ENCODE measurements at regions not wholly inside any gene's neighbourhood (a gene's known extent, or its start where the extent isn't known, plus 50 kb on each side); places are given as distances from the start of the nearest gene placed in this dataset.

DNA sequence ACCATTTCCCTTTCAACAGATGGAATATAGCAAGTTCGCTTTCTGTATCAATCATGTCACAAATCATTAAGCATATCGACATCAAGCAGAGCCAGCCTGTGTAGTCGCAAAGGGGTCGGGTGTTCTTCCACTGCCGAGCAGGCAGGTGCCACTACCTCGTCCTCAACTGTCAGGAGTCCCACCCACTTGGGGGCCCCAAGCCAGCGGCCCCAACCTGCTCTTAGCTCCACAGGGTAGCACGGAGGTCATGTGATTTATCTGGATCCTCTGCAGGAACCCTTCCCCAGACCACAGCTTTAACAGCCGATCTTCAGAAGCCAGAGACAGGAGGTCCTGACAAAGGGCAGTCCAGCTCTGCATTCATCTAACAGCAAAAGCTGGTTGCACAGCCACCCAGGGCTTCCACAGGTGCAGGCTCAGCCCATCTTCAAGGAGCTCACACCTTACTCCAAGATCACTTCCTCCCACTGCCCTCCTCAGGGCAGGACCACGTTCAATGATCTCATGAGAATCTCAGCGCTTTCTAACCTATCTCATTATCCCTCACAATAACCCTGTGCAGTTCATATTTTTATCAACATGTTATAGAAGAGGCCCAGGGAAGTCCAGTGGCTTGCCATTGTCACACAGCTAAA lies 110.2 kb downstream of the TRIM29 start:
- H3K36me3 ChIP-seq (ENCODE audit: control insufficient read depth in 2 of 2, insufficient read depth in 2 of 2, low read length in 1 of 2) = no peaks in the 10 kb centered on the region
- H3K27ac ChIP-seq (ENCODE audit: low read depth in 2 of 2, low read length in 1 of 2) = no peak overlapping the region
- no peaks in the 10 kb centered on the region for H3K27me3 ChIP-seq (ENCODE audit: control insufficient read depth in 1 of 2, insufficient read depth in 2 of 2, low read length in 2 of 2)
- H3K9me3 ChIP-seq (ENCODE audit: control insufficient read depth in 2 of 2, insufficient read depth in 1 of 2, low read depth in 1 of 2, low read length in 1 of 2) = no peaks in the 10 kb centered on the region
- H3K4me1 ChIP-seq (ENCODE audit: control insufficient read depth in 2 of 2, insufficient read depth in 2 of 2, low read length in 1 of 2) = peaks cover 2% of the 10 kb centered on the region in 2 donors
- no peak overlapping the region for H3K4me3 ChIP-seq (ENCODE audit: low read depth in 1 of 2, low read length in 2 of 2)
- 65 to 66% methylated on average over 11 of the region's 11 CpGs for WGBS, 2 donors

DNA sequence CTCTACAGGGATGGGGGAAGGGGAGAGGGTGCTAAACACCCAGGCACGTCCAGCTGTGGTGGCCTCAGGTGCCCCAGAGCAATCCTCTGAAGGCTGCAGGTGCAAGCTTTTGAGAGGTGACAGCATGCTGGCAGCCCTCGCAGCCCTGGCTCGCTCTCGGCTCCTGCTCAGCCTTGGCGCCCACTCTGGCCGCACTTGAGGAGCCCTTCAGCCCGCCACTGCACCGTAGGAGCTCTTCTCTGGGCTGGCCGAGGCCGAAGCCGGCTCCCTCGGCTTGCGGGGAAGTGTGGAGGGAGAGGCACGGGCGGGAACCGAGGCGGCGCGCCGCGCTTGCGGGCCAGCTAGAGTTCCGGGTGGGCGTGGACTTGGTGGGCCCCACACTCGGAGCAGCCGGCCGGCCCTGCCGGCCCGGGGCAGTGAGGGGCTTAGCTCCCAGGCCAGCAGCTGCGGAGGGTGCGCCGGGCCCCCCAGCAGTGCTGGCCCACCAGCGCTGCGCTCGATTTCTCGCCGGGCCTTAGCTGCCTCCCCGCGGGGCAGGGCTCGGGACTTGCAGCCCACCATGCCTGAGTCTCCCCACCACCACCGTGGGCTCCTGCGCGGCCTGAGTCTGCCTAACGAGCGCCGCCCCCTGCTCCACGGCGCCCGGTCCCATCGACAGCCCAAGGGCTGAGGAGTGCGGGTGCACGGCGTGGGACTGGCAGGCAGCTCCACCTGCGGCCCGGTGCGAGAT lies 112.1 kb downstream of the TRIM29 start:
- H3K36me3 ChIP-seq (ENCODE audit: control insufficient read depth in 2 of 2, insufficient read depth in 2 of 2, low read length in 1 of 2) = no peaks in the 10 kb centered on the region
- no peaks in the 10 kb centered on the region for H3K9me3 ChIP-seq (ENCODE audit: control insufficient read depth in 2 of 2, insufficient read depth in 1 of 2, low read depth in 1 of 2, low read length in 1 of 2)
- 94% methylated on average over 51 to 56 of the region's 56 CpGs for WGBS, 2 donors
- peaks cover 0 to 2% of the 10 kb centered on the region in 2 donors for H3K4me1 ChIP-seq (ENCODE audit: control insufficient read depth in 2 of 2, insufficient read depth in 2 of 2, low read length in 1 of 2)
- H3K27ac ChIP-seq (ENCODE audit: low read depth in 2 of 2, low read length in 1 of 2) = no peak overlapping the region
- H3K4me3 ChIP-seq (ENCODE audit: low read depth in 1 of 2, low read length in 2 of 2) = no peak overlapping the region
- H3K27me3 ChIP-seq (ENCODE audit: control insufficient read depth in 1 of 2, insufficient read depth in 2 of 2, low read length in 2 of 2) = no peaks in the 10 kb centered on the region

DNA sequence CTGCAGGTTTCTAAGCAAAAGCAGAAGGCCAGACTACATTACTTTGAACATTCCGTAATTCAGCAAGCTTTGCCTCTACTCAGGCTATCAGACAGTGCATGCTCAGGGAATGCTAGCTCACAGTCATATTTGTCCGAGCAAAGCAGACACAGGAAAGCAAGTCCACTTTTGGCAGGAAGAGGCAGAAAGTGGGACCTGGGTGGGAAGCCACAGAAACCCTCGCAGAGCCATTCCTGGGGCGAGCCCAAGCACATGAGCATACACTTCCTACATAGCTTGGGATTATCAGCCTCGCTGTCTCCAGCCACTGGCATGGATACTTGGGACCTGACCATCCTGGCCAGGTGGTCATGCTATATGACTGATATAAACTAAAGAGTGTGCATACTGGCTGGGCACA lies 113.3 kb downstream of the TRIM29 start:
- H3K27ac ChIP-seq (ENCODE audit: low read depth in 2 of 2, low read length in 1 of 2) = no peak overlapping the region
- 72% methylated on average over 5 of the region's 5 CpGs for WGBS, 2 donors
- H3K36me3 ChIP-seq (ENCODE audit: control insufficient read depth in 2 of 2, insufficient read depth in 2 of 2, low read length in 1 of 2) = no peaks in the 10 kb centered on the region
- no peaks in the 10 kb centered on the region for H3K27me3 ChIP-seq (ENCODE audit: control insufficient read depth in 1 of 2, insufficient read depth in 2 of 2, low read length in 2 of 2)
- H3K4me3 ChIP-seq (ENCODE audit: low read depth in 1 of 2, low read length in 2 of 2) = no peak overlapping the region
- peaks cover 0 to 2% of the 10 kb centered on the region in 2 donors for H3K4me1 ChIP-seq (ENCODE audit: control insufficient read depth in 2 of 2, insufficient read depth in 2 of 2, low read length in 1 of 2)
- no peaks in the 10 kb centered on the region for H3K9me3 ChIP-seq (ENCODE audit: control insufficient read depth in 2 of 2, insufficient read depth in 1 of 2, low read depth in 1 of 2, low read length in 1 of 2)

DNA sequence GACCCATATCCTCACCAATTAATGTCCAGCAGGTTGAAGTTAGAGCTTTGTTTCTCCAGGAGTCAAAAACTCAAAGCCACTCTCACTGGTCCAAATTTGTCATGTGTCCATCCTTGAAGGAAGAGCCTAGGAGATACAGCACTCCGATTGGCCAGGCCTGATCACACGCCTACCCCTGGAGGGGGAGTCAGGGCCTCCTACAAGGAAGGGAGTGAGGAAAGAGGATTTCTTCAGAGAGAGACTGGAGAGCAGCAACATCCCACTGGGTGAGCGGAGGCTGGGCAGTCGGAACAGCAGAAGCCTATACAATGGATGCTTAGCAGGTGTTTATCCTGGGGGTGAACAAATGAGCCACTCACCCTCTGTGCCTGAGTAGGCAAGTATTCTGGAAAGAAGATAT lies 113.9 kb downstream of the TRIM29 start:
- no peak overlapping the region for H3K4me3 ChIP-seq (ENCODE audit: low read depth in 1 of 2, low read length in 2 of 2)
- 84 to 87% methylated on average over 4 of the region's 4 CpGs for WGBS, 2 donors
- H3K27ac ChIP-seq (ENCODE audit: low read depth in 2 of 2, low read length in 1 of 2) = no peak overlapping the region
- peaks cover 0 to 2% of the 10 kb centered on the region in 2 donors for H3K4me1 ChIP-seq (ENCODE audit: control insufficient read depth in 2 of 2, insufficient read depth in 2 of 2, low read length in 1 of 2)
- no peaks in the 10 kb centered on the region for H3K9me3 ChIP-seq (ENCODE audit: control insufficient read depth in 2 of 2, insufficient read depth in 1 of 2, low read depth in 1 of 2, low read length in 1 of 2)
- no peaks in the 10 kb centered on the region for H3K27me3 ChIP-seq (ENCODE audit: control insufficient read depth in 1 of 2, insufficient read depth in 2 of 2, low read length in 2 of 2)
- no peaks in the 10 kb centered on the region for H3K36me3 ChIP-seq (ENCODE audit: control insufficient read depth in 2 of 2, insufficient read depth in 2 of 2, low read length in 1 of 2)

DNA sequence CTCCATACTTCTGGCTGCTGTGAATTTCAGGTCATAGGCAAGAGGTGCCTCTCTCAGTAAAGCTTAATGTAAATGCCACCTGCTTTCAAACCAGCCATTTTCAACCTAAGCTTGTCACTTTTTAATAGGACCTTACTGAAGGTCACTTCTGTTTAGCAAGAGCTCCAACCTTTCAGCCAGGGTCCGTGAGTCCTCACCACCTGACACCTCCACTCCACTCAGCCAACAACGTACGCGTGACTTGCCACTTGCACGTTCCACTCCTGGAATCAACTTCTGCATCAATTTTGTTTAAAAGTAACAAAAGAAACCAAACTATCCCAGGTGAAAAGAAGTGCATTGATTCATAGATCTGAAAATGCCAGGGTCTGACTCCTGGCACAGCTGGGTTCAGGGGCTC lies 114.4 kb downstream of the TRIM29 start:
- no peak overlapping the region for H3K27ac ChIP-seq (ENCODE audit: low read depth in 2 of 2, low read length in 1 of 2)
- peaks cover 0 to 2% of the 10 kb centered on the region in 2 donors for H3K4me1 ChIP-seq (ENCODE audit: control insufficient read depth in 2 of 2, insufficient read depth in 2 of 2, low read length in 1 of 2)
- no peaks in the 10 kb centered on the region for H3K36me3 ChIP-seq (ENCODE audit: control insufficient read depth in 2 of 2, insufficient read depth in 2 of 2, low read length in 1 of 2)
- no peaks in the 10 kb centered on the region for H3K27me3 ChIP-seq (ENCODE audit: control insufficient read depth in 1 of 2, insufficient read depth in 2 of 2, low read length in 2 of 2)
- 70 to 80% methylated on average over 5 of the region's 5 CpGs for WGBS, 2 donors
- no peaks in the 10 kb centered on the region for H3K9me3 ChIP-seq (ENCODE audit: control insufficient read depth in 2 of 2, insufficient read depth in 1 of 2, low read depth in 1 of 2, low read length in 1 of 2)
- H3K4me3 ChIP-seq (ENCODE audit: low read depth in 1 of 2, low read length in 2 of 2) = no peak overlapping the region

DNA sequence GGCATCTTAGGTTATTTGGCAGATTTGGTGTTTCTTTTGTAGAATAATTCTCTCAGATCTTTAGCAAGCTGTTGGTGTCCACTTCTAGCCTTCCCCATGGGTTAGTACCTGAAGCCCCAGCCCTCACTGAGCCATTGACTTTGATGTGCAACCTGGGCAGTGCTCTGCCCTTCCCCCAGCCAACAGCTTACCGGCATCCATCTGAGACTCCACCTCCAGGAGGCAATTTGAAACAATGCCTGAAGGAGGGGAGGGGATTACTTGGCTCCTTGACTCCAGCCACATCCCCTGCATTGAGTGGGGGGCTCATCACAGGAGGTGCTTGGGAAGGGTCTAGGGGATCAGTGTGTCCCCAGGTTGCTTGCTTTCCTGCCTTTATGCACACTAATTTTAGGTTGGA lies 114.8 kb downstream of the TRIM29 start:
- Histone ChIP-seq H3K4me3 (ENCODE audit: low read depth in 1 of 2, low read length in 2 of 2) (no peak overlapping the region), H3K27me3 (ENCODE audit: control insufficient read depth in 1 of 2, insufficient read depth in 2 of 2, low read length in 2 of 2) (no peaks in the 10 kb centered on the region), H3K4me1 (ENCODE audit: control insufficient read depth in 2 of 2, insufficient read depth in 2 of 2, low read length in 1 of 2) (peaks cover 0 to 2% of the 10 kb centered on the region in 2 donors), H3K9me3 (ENCODE audit: control insufficient read depth in 2 of 2, insufficient read depth in 1 of 2, low read depth in 1 of 2, low read length in 1 of 2) (no peaks in the 10 kb centered on the region), H3K27ac (ENCODE audit: low read depth in 2 of 2, low read length in 1 of 2) (no peak overlapping the region), H3K36me3 (ENCODE audit: control insufficient read depth in 2 of 2, insufficient read depth in 2 of 2, low read length in 1 of 2) (no peaks in the 10 kb centered on the region)
- WGBS, 2 donors = 36 to 47% methylated on average over 1 of the region's 1 CpG

DNA sequence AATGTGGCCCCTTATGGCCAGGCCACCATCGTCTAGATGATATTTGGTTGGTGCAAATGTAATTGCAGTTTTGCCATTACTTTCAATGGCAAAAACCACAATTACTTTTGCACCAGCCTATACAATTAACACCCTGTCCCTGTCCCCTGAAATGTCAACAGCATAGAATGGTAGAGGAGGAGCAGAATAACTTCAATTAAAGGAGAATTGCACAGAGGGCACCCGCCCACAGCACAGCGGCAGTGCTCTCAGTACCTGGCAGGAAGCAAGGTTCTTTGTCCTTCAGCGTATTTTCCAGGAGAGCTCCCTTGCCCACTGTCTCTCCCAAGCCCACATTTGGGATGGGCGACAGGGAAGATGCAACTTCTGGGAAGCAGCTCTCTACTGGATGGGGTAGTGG lies 115.3 kb downstream of the TRIM29 start:
- Histone ChIP-seq H3K4me3 (ENCODE audit: low read depth in 1 of 2, low read length in 2 of 2) (no peak overlapping the region), H3K27me3 (ENCODE audit: control insufficient read depth in 1 of 2, insufficient read depth in 2 of 2, low read length in 2 of 2) (no peaks in the 10 kb centered on the region), H3K9me3 (ENCODE audit: control insufficient read depth in 2 of 2, insufficient read depth in 1 of 2, low read depth in 1 of 2, low read length in 1 of 2) (no peaks in the 10 kb centered on the region), H3K36me3 (ENCODE audit: control insufficient read depth in 2 of 2, insufficient read depth in 2 of 2, low read length in 1 of 2) (no peaks in the 10 kb centered on the region), H3K27ac (ENCODE audit: low read depth in 2 of 2, low read length in 1 of 2) (no peak overlapping the region), H3K4me1 (ENCODE audit: control insufficient read depth in 2 of 2, insufficient read depth in 2 of 2, low read length in 1 of 2) (peaks cover 0 to 2% of the 10 kb centered on the region in 2 donors)
- WGBS, 2 donors = 83 to 87% methylated on average over 5 of the region's 5 CpGs

DNA sequence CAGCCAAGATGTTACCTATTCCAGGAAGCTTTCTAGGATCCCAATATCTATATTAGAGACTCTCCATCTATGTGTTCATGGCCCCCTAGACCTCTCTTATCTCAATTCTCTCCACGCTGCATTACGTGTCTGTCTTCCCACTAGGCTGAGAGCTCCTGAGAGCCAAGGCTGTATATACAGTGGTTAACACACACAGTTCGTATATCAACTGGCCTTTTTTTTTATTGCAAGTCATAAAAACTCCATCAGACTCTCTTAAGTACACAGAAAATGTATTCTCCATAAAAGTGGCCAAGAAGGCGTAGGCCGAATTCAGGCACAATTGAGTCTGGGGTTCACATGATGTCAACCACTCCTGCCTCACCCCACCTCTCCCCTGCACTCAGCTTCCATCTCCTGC lies 115.9 kb downstream of the TRIM29 start:
- Histone ChIP-seq H3K9me3 (ENCODE audit: control insufficient read depth in 2 of 2, insufficient read depth in 1 of 2, low read depth in 1 of 2, low read length in 1 of 2) (no peaks in the 10 kb centered on the region), H3K27ac (ENCODE audit: low read depth in 2 of 2, low read length in 1 of 2) (no peak overlapping the region), H3K36me3 (ENCODE audit: control insufficient read depth in 2 of 2, insufficient read depth in 2 of 2, low read length in 1 of 2) (no peaks in the 10 kb centered on the region), H3K27me3 (ENCODE audit: control insufficient read depth in 1 of 2, insufficient read depth in 2 of 2, low read length in 2 of 2) (no peaks in the 10 kb centered on the region), H3K4me3 (ENCODE audit: low read depth in 1 of 2, low read length in 2 of 2) (no peak overlapping the region), H3K4me1 (ENCODE audit: control insufficient read depth in 2 of 2, insufficient read depth in 2 of 2, low read length in 1 of 2) (peaks cover 0 to 2% of the 10 kb centered on the region in 2 donors)
- 90 to 91% methylated on average over 5 of the region's 5 CpGs for WGBS, 2 donors

DNA sequence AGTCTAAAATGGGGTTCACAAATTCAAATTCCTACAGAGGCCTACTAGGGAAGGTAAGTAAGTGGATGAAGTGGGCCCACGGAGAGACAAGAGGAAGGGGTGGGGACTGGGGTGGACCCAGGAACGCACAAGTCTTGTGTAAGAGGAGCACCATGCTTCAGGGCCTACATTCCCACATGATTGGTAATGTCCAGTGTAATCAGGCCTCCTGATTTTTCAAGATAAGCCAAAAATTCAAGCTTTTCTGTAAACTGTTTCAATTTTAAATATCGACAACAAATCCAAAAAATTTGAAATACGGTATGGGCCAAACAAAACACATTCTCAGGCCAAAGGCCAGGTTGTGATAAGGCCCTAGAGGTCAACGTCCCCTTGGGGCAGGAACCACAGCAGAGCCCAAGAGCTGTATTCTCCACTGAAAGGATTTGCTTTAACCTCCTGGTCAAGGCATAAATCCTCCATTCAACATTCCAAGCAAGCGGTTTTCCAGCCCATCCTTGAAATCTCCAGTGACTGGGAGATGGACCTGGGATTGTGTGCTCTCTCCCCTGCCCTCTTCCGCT lies 116.4 kb downstream of the TRIM29 start:
- H3K27ac ChIP-seq (ENCODE audit: low read depth in 2 of 2, low read length in 1 of 2) = no peak overlapping the region
- peaks cover 0 to 2% of the 10 kb centered on the region in 2 donors for H3K4me1 ChIP-seq (ENCODE audit: control insufficient read depth in 2 of 2, insufficient read depth in 2 of 2, low read length in 1 of 2)
- no peaks in the 10 kb centered on the region for H3K27me3 ChIP-seq (ENCODE audit: control insufficient read depth in 1 of 2, insufficient read depth in 2 of 2, low read length in 2 of 2)
- WGBS, 2 donors = 93% methylated on average over 7 of the region's 7 CpGs
- H3K9me3 ChIP-seq (ENCODE audit: control insufficient read depth in 2 of 2, insufficient read depth in 1 of 2, low read depth in 1 of 2, low read length in 1 of 2) = no peaks in the 10 kb centered on the region
- H3K36me3 ChIP-seq (ENCODE audit: control insufficient read depth in 2 of 2, insufficient read depth in 2 of 2, low read length in 1 of 2) = no peaks in the 10 kb centered on the region
- no peak overlapping the region for H3K4me3 ChIP-seq (ENCODE audit: low read depth in 1 of 2, low read length in 2 of 2)
